H1 (cell line): ENCODE measurements at regions not wholly inside any gene's neighbourhood (a gene's known extent, or its start where the extent isn't known, plus 50 kb on each side); places are given as distances from the start of the nearest gene placed in this dataset.

Experiments
- RXRA ChIP-seq: IDR thresholded peaks from 2 replicates; pipeline ENCODE4 v1.6.1; 2011; ENCODE audit warnings: low read depth, mild to moderate bottlenecking, low read length, moderate library complexity; ENCODE audit not compliant: insufficient read depth
- SRF ChIP-seq: IDR thresholded peaks from 2 replicates; pipeline ENCODE4 v1.6.1; 2011; ENCODE audit warnings: mild to moderate bottlenecking, low read depth, low read length, moderate library complexity

DNA sequence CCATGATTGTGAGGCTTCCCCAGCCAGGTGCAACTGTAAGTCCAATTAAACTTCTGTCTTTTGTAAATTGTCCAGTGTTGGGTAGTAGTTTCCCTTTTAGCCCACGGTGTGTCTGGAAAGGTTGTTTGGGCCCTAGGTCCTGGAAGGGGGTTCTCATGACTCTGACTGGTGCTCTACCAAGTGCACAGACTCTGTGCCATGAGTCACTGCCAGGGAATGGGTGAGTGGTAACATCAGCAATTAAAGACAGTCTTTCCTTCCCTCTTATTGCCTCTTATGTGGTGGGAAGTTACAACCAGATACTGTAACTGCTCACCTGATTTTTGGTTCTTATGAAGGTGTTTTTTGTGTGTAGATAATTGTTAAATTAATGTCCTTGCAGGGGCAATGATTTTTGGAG is 141.2 kb downstream of the PRDM9 start (continued):
- TF ChIP-seq SRF (no peak), RXRA (no peak)
